Osteocyte (in vitro differentiated cells): ENCODE measurements at regions not wholly inside any gene's neighbourhood (a gene's known extent, or its start where the extent isn't known, plus 50 kb on each side); places are given as distances from the start of the nearest gene placed in this dataset.
"Not testable (repeated sequence)": the region's sequence is repeated elsewhere in the genome, so short reads cannot be mapped to it uniquely, and the experiment has no call there.

Experiments
- DNase-seq: peaks from one replicate; pipeline ENCODE4 v3.0.0; 2021; ENCODE audit warnings: mixed read lengths; ENCODE audit not compliant: unreplicated experiment; ENCODE audit errors: extremely low spot score
- H3K27ac Mint-ChIP-seq: one replicate; pipeline ENCODE4 v1.8.0; 2021; ENCODE audit warnings: mild to moderate bottlenecking, mixed read lengths; ENCODE audit not compliant: unreplicated experiment
- H3K27me3 Mint-ChIP-seq: one replicate; pipeline ENCODE4 v1.8.0; 2021; ENCODE audit warnings: mixed read lengths; ENCODE audit not compliant: unreplicated experiment
- H3K36me3 Mint-ChIP-seq: one replicate; pipeline ENCODE4 v1.8.0; 2021; ENCODE audit warnings: mixed read lengths; ENCODE audit not compliant: unreplicated experiment
- H3K4me1 Mint-ChIP-seq: one replicate; pipeline ENCODE4 v1.8.0; 2021; ENCODE audit warnings: mixed read lengths; ENCODE audit not compliant: unreplicated experiment
- H3K4me3 Mint-ChIP-seq: one replicate; pipeline ENCODE4 v1.8.0; 2021; ENCODE audit warnings: mild to moderate bottlenecking, moderate library complexity, mixed read lengths; ENCODE audit not compliant: unreplicated experiment
- H3K9me3 Mint-ChIP-seq: one replicate; pipeline ENCODE4 v1.8.0; 2021; ENCODE audit warnings: mixed read lengths; ENCODE audit not compliant: unreplicated experiment
- CTCF ChIP-seq: fragments of 200-600 bp; sonication (generic); IDR thresholded peaks from 2 replicates; pipeline ENCODE4 v1.5.0; 2021; ENCODE audit warnings: antibody characterized with exemption, mild to moderate bottlenecking, moderate library complexity

GRCh38 chr7:68067845-68068244 lies 1071.2 kb downstream of the TYW1 start:
- no peak for TF ChIP-seq CTCF
- no peak for DNase-seq

GRCh38 chr7:68070992-68071391 lies 1074.4 kb downstream of the TYW1 start:
- no peak for TF ChIP-seq CTCF
- Mint-ChIP-seq H3K9me3 (peaks cover 19% of the 10 kb centered on the region), H3K27me3 (no peaks in the 10 kb centered on the region), H3K4me1 (no peaks in the 10 kb centered on the region), H3K27ac (no peak overlapping the region), H3K4me3 (no peak overlapping the region), H3K36me3 (no peaks in the 10 kb centered on the region)
- DNase-seq: no peak

More at GRCh38 chr7:68067845-68068244, 1071.2 kb downstream of the TYW1 start:
- H3K4me1 Mint-ChIP-seq: no peaks in the 10 kb centered on the region
- no peak overlapping the region for H3K27ac Mint-ChIP-seq
- peaks cover 18% of the 10 kb centered on the region for H3K9me3 Mint-ChIP-seq
- no peaks in the 10 kb centered on the region for H3K36me3 Mint-ChIP-seq
- no peaks in the 10 kb centered on the region for H3K27me3 Mint-ChIP-seq
- H3K4me3 Mint-ChIP-seq: no peak overlapping the region

GRCh38 chr7:68073701-68074100 lies 1077.1 kb downstream of the TYW1 start:
- H3K27ac Mint-ChIP-seq: no peak overlapping the region
- H3K36me3 Mint-ChIP-seq: no peaks in the 10 kb centered on the region
- DNase-seq: no peak
- H3K27me3 Mint-ChIP-seq: no peaks in the 10 kb centered on the region
- H3K9me3 Mint-ChIP-seq: peaks cover 22% of the 10 kb centered on the region
- no peaks in the 10 kb centered on the region for H3K4me1 Mint-ChIP-seq
- no peak overlapping the region for H3K4me3 Mint-ChIP-seq
- no peak for TF ChIP-seq CTCF

DNA sequence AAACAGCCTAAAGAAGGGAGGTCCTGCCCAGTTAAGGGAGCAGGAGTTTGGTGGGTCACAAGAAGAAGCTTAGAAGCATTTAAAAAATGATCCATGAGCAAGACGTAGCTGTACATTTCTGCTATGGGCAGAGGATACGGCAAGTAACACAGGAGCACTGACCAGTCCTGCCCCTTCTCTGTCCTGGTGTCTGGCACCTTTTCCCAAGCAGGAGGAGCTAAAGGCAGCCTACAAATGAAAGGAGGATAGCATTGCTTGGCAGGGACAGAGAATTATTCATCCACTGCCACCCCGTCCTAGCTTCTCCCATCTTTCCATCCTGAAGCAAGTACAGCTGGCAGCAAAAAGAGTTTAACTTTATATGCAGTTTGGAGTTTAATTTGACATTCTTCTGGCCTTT lies 1077.6 kb downstream of the TYW1 start:
- Mint-ChIP-seq H3K4me1 (no peaks in the 10 kb centered on the region), H3K9me3 (peaks cover 24% of the 10 kb centered on the region), H3K36me3 (no peaks in the 10 kb centered on the region), H3K27me3 (no peaks in the 10 kb centered on the region), H3K4me3 (no peak overlapping the region), H3K27ac (no peak overlapping the region)
- DNase-seq: no peak
- TF ChIP-seq CTCF: no peak

GRCh38 chr7:68078157-68078710 lies 1081.6 kb downstream of the TYW1 start:
- DNase-seq: no peak
- Mint-ChIP-seq H3K27me3 (no peaks in the 10 kb centered on the region), H3K4me3 (no peak overlapping the region), H3K36me3 (no peaks in the 10 kb centered on the region), H3K9me3 (peaks cover 26% of the 10 kb centered on the region), H3K27ac (no peak overlapping the region), H3K4me1 (no peaks in the 10 kb centered on the region)
- TF ChIP-seq CTCF: no peak

DNA sequence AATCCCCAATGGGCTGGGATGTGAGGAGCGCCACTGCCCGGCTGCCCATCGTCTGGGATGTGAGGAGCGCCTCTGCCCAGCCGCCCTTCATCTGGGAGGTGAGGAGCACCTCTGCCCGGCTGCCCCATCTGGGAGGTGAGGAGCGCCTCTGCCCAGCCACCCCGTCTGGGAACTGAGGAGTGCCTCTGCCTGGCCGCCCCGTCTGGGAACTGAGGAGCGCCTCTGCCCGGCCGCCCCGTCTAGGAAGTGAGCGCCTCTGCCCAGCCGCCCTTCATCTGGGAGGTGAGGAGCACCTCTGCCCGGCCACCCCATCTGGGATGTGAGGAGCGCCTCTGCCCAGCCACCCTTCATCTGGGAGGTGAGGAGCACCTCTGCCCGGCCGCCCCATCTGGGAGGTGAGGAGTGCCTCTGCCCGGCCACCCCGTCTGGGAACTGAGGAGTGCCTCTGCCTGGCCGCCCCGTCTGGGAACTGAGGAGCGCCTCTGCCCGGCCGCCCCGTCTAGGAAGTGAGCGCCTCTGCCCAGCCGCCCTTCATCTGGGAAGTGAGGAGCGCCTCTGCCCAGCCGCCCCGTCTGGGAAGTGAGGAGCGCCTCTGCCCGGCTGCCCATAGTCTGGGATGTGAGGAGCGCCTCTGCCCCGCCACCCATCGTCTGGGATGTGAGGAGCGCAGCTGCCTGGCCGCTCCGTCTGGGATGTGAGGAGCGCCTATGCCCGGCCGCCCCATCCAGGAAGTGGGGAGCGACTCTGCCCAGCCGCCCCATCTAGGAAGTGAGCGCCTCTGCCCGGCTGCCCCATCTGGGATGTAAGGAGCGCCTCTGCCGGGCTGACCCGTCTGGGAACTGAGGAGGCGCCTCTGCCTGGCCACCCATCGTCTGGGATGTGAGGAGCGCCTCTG lies 1085.7 kb downstream of the TYW1 start:
- H3K9me3 Mint-ChIP-seq: peaks cover 44% of the 10 kb centered on the region
- not testable (repeated sequence) for H3K4me3 Mint-ChIP-seq, DNase-seq, H3K4me1 Mint-ChIP-seq, H3K27ac Mint-ChIP-seq, H3K27me3 Mint-ChIP-seq, H3K36me3 Mint-ChIP-seq

DNA sequence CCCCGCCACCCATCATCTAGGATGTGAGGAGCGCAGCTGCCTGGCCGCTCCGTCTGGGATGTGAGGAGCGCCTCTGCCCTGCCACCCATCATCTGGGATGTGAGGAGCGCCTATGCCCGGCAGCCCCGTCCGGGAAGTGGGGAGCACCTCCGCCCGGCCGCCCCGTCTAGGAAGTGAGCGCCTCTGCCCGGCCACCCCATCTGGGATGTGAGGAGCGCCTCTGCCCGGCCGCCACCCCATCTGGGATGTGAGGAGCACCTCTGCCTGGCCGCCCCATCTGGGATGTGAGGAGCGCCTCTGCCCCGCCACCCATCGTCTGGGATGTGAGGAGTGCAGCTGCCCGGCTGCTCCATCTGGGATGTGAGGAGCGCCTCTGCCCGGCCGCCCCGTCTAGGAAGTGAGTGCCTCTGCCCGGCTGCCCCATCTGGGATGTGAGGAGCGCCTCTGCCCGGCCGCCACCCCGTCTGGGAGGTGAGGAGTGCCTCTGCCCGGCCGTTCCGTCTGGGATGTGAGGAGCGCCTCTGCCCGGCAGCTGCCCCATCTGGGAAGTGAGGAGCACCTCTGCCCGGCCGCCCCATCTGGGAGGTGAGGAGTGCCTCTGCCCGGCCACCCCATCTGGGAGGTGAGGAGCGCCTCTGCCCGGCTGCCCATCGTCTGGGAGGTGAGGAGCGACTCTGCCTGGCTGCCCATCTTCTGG lies 1086.5 kb downstream of the TYW1 start:
- DNase-seq, H3K4me3 Mint-ChIP-seq, H3K36me3 Mint-ChIP-seq, H3K27ac Mint-ChIP-seq, H3K4me1 Mint-ChIP-seq, H3K27me3 Mint-ChIP-seq: not testable (repeated sequence)
- peaks cover 46% of the 10 kb centered on the region for H3K9me3 Mint-ChIP-seq
